IMR-90 (cell line): ENCODE measurements at regions not wholly inside any gene's neighbourhood (a gene's known extent, or its start where the extent isn't known, plus 50 kb on each side); places are given as distances from the start of the nearest gene placed in this dataset.

Experiments
- BHLHE40 ChIP-seq: fragments of 150-350 bp; IDR thresholded peaks from 2 replicates; pipeline ENCODE4 v1.6.1; 2016; ENCODE audit warnings: mild to moderate bottlenecking, low read depth, low read length
- CTCF ChIP-seq: conservative IDR thresholded peaks from 2 replicates; pipeline ENCODE4 v1.5.1; 2012; ENCODE audit warnings: mild to moderate bottlenecking, low read depth, low read length, improper control_type of control experiment
- ELK1 ChIP-seq: fragments of 150-350 bp; IDR thresholded peaks from 2 replicates; pipeline ENCODE4 v1.6.1; 2016; ENCODE audit warnings: low read depth, mild to moderate bottlenecking, low read length, moderate library complexity, borderline replicate concordance
- FOS ChIP-seq: fragments of 150-350 bp; IDR thresholded peaks from 2 replicates; pipeline ENCODE4 v1.6.1; 2016; ENCODE audit warnings: low read depth, low read length
- MXI1 ChIP-seq: IDR thresholded peaks from 2 replicates; pipeline ENCODE4 v1.6.1; 2012; ENCODE audit warnings: low read depth, mild to moderate bottlenecking, low read length, moderate library complexity, borderline replicate concordance
- POLR2A ChIP-seq: IDR thresholded peaks from 2 replicates; pipeline ENCODE4 v1.6.1; 2012; ENCODE audit warnings: mild to moderate bottlenecking, low read depth, low read length
- RAD21 ChIP-seq: IDR thresholded peaks from 2 replicates; pipeline ENCODE4 v1.6.1; 2012; ENCODE audit warnings: low read length, improper control_type of control experiment
- RCOR1 ChIP-seq: IDR thresholded peaks from 2 replicates; pipeline ENCODE4 v1.6.1; 2012; ENCODE audit warnings: mild to moderate bottlenecking, low read length, improper control_type of control experiment; ENCODE audit not compliant: insufficient replicate concordance
- RFX5 ChIP-seq: IDR thresholded peaks from 2 replicates; pipeline ENCODE4 v1.8.0; 2012; ENCODE audit warnings: low read depth, mild to moderate bottlenecking, low read length, moderate library complexity
- USF2 ChIP-seq: fragments of 150-350 bp; IDR thresholded peaks from 2 replicates; pipeline ENCODE4 v1.6.1; 2017; ENCODE audit warnings: mild to moderate bottlenecking, antibody characterized with exemption, low read length, low read depth

DNA sequence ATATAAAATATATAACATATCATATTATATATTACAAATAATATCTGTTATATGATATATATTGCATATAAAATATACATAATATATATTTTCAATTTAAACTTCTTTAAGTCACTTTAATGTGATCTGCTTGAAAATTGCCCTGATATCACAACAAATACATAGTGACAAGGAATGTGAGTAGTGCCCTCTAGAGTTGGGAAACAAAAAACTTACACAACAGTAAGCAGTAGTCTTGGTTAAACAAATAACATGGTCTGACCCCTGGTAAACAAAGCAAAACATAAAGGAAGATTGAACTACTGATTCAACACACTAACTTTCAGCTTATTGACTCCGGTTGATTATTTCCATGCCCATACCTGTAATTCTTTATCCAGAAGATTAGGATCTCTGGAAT is 188.3 kb upstream of the NMUR2 start:
- no peak for TF ChIP-seq USF2
- TF ChIP-seq POLR2A = no peak
- no peak for TF ChIP-seq CTCF
- TF ChIP-seq ELK1 = no peak
- no peak for TF ChIP-seq BHLHE40
- no peak for TF ChIP-seq FOS
- TF ChIP-seq RFX5 = no peak
- no peak for TF ChIP-seq RAD21
- TF ChIP-seq RCOR1 = no peak
- no peak for TF ChIP-seq MXI1
